Gastroesophageal sphincter (tissue), 4 donors: ENCODE measurements at regions not wholly inside any gene's neighbourhood (a gene's known extent, or its start where the extent isn't known, plus 50 kb on each side); places are given as distances from the start of the nearest gene placed in this dataset.

Experiments used
- ATAC-seq: fragments of 150-250 bp; one replicate; pipeline ENCODE4 v1.9.1; 2016; ENCODE audit warnings: mild to moderate bottlenecking, moderate library complexity
- H3K27ac ChIP-seq, 4 donors: fragments of 200-600 bp; sonication (generic) in 3 of 4; 1 replicate in 3 of 4; 2 replicates in 1 of 4; pipeline ENCODE4 v1.5.1; 2016 to 2019
- H3K27me3 ChIP-seq: fragments of 200-600 bp; sonication (generic); one replicate; pipeline ENCODE4 v1.5.1; 2019
- H3K36me3 ChIP-seq, 2 donors: fragments of 200-600 bp; sonication (generic); one replicate each; pipeline ENCODE4 v1.5.1; 2019; ENCODE audit warnings: control low read depth in 1 of 2
- H3K4me1 ChIP-seq, 3 donors: fragments of 200-600 bp; sonication (generic); 1 replicate in 2 of 3; 2 replicates in 1 of 3; pipeline ENCODE4 v1.5.1; 2016 to 2019; ENCODE audit warnings: control low read depth in 2 of 3
- H3K4me3 ChIP-seq, 2 donors: fragments of 200-600 bp; sonication (generic); one replicate each; pipeline ENCODE4 v1.5.1; 2019; ENCODE audit warnings: mild to moderate bottlenecking in 1 of 2, moderate library complexity in 1 of 2
- H3K9me3 ChIP-seq, 3 donors: fragments of 200-600 bp; sonication (generic); one replicate each; pipeline ENCODE4 v1.5.1; 2017 to 2019; ENCODE audit warnings: control low read depth in 2 of 3
- EP300 ChIP-seq: sonication (generic); formaldehyde crosslinking; IDR thresholded peaks from one replicate; pipeline ENCODE4 v1.6.1; 2017; ENCODE audit warnings: antibody characterized with exemption, mild to moderate bottlenecking
- POLR2A ChIP-seq, 2 donors: fragments of 450-650 bp; IDR thresholded peaks; one replicate each; pipeline ENCODE4 v1.6.1; 2017; ENCODE audit warnings: antibody characterized with exemption in 2 of 2, mild to moderate bottlenecking in 2 of 2, moderate library complexity in 1 of 2
- POLR2AphosphoS5 ChIP-seq: sonication (generic); formaldehyde crosslinking; IDR thresholded peaks from one replicate; pipeline ENCODE4 v1.6.1; 2017; ENCODE audit warnings: antibody characterized with exemption
- WGBS, 2 donors: methylation state at CpG; one replicate each; pipeline ENCODE4 v1.1.5; 2018; ENCODE audit warnings: low coverage in 1 of 2; 5-methylcytosine and 5-hydroxymethylcytosine counted together
- TF ChIP-seq, protein P1 (sequence below), 4 experiments: fragments of 200-600 bp in 2 of 4; fragments of 450-650 bp in 2 of 4; sonication (generic) in 1 of 4; IDR thresholded peaks; one replicate each; pipeline ENCODE4 v1.5.1; 2017 to 2019; ENCODE audit warnings: antibody characterized with exemption in 4 of 4, mild to moderate bottlenecking in 2 of 4, moderate library complexity in 2 of 4

DNA sequence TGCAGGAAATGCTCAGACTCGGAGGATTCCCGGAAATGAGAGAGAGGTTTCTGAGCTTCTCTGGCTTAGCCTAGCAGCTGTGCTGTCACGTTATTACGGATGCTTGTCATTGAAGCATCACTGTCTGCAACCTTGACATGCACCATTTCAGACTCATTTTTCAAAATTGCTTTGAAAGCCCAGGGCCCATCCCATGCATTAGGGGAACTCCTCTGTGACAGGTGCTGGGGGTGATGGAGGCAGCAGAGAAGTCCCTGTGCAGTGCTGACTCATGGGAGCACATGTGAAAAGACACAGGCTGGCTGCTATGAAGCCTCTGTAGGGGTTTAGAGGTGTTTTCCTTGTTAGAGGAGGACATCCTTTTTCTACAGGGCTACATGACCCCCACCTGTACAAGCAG, 214.0 kb upstream of the MPHOSPH6 start:
- no peaks in the 10 kb centered on the region for H3K4me1 ChIP-seq
- H3K27ac ChIP-seq, result no peak overlapping the region
- H3K9me3 ChIP-seq, result peaks cover 0 to 8% (median 0%) of the 10 kb centered on the region in 3 donors
- WGBS, 2 donors, result 7% methylated on average over 2 of the region's 4 CpGs; no CpG with 5 or more reads in 1 of the 2 donors
- no peak for TF ChIP-seq POLR2A (IDR thresholded peaks at IDR 0.05)
- ATAC-seq, result no peak
- no peaks in the 10 kb centered on the region for H3K36me3 ChIP-seq
- no peaks in the 10 kb centered on the region for H3K27me3 ChIP-seq
- no peak overlapping the region for H3K4me3 ChIP-seq

DNA sequence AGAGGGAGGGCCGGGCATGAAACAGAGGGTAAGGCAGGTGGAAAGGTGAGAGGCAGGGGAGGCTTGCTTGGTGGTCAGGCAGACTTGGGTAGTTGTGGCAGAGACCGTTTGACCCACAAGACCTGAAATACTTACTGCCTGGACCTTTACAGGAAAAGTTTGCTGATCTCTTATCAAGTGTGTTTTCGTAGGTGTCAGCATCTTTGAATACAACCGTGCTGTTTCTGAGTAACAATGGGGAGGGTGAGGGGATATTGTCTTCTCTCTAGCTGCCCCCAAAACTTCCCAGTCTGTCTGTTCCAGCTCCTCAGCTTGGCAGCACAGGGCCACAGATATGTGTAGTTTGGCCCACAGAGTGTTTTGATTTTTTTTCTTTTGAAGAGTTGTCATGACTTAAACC, 212.5 kb upstream of the MPHOSPH6 start:
- no peak for ATAC-seq
- Histone ChIP-seq H3K9me3 (peaks cover 0 to 8% (median 0%) of the 10 kb centered on the region in 3 donors), H3K27me3 (no peaks in the 10 kb centered on the region), H3K4me1 (no peaks in the 10 kb centered on the region), H3K27ac (no peak overlapping the region), H3K36me3 (no peaks in the 10 kb centered on the region), H3K4me3 (no peak overlapping the region)
- TF ChIP-seq EP300 (no peak), POLR2A (IDR thresholded peaks at IDR 0.05) (no peak), POLR2AphosphoS5 (no peak)
- TF ChIP-seq, protein P1, sequence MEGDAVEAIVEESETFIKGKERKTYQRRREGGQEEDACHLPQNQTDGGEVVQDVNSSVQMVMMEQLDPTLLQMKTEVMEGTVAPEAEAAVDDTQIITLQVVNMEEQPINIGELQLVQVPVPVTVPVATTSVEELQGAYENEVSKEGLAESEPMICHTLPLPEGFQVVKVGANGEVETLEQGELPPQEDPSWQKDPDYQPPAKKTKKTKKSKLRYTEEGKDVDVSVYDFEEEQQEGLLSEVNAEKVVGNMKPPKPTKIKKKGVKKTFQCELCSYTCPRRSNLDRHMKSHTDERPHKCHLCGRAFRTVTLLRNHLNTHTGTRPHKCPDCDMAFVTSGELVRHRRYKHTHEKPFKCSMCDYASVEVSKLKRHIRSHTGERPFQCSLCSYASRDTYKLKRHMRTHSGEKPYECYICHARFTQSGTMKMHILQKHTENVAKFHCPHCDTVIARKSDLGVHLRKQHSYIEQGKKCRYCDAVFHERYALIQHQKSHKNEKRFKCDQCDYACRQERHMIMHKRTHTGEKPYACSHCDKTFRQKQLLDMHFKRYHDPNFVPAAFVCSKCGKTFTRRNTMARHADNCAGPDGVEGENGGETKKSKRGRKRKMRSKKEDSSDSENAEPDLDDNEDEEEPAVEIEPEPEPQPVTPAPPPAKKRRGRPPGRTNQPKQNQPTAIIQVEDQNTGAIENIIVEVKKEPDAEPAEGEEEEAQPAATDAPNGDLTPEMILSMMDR (IDR thresholded peaks at IDR 0.05), result no peak
- WGBS, 2 donors, result 59 to 63% methylated on average over 3 to 4 of the region's 4 CpGs

DNA sequence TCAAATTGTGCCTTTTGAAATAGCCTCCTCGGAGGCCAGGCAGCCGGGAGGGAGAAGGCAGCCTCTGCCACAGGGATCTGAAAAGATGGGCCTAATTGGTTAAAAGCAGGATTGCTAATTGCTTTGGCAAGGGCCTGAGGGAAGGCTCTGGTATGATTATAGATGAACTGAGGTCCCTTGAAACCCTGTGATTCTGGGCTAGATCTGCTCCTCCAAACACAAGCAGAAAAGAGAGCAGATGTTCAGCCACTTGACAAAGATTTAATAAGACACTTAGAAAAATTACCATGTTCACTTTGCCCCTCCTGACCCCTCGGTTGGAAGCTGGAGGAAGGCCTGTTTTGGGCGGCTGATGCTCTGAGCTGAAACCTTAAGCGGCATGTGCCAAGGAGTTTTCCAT, 209.5 kb upstream of the MPHOSPH6 start:
- no peak for ATAC-seq

DNA sequence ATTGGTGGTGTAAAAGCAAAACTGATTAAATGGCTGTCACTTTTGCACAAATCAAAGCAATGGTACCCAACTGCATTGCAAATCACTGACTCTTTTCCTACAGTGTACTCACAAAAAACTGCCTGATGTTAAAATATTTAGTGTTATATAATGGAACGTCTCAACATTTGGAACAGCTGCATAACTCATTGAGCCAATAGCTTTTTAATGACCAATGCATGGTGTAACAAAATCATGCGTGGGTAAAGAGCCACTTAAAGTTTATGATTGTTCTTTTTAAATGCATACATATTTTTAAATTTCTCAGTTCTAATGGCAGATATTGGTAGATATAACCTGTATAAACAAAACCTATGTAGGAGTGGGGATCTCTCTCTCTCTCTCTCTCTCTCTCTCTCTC, 204.0 kb upstream of the MPHOSPH6 start:
- Histone ChIP-seq H3K27ac (no peak overlapping the region), H3K4me3 (no peak overlapping the region), H3K36me3 (no peaks in the 10 kb centered on the region), H3K9me3 (peaks cover 0 to 5% (median 0%) of the 10 kb centered on the region in 3 donors), H3K27me3 (no peaks in the 10 kb centered on the region), H3K4me1 (no peaks in the 10 kb centered on the region)
- 28 to 42% methylated on average over 2 of the region's 2 CpGs for WGBS, 2 donors
- TF ChIP-seq POLR2A (IDR thresholded peaks at IDR 0.05), result no peak
- TF ChIP-seq POLR2AphosphoS5, result no peak
- TF ChIP-seq EP300, result no peak
- TF ChIP-seq, protein P1 (IDR thresholded peaks at IDR 0.05), result no peak
- ATAC-seq, result no peak

More for the DNA sequence above, 209.5 kb upstream of the MPHOSPH6 start:
- Histone ChIP-seq H3K27me3 (no peaks in the 10 kb centered on the region), H3K27ac (no peak overlapping the region), H3K4me3 (no peak overlapping the region), H3K9me3 (peaks cover 0 to 13% (median 0%) of the 10 kb centered on the region in 3 donors), H3K4me1 (no peaks in the 10 kb centered on the region), H3K36me3 (no peaks in the 10 kb centered on the region)
- TF ChIP-seq POLR2AphosphoS5 (no peak), POLR2A (IDR thresholded peaks at IDR 0.05) (no peak), EP300 (no peak)
- TF ChIP-seq, protein P1 (IDR thresholded peaks at IDR 0.05), result no peak
- 64 to 67% methylated on average over 5 of the region's 5 CpGs for WGBS, 2 donors

DNA sequence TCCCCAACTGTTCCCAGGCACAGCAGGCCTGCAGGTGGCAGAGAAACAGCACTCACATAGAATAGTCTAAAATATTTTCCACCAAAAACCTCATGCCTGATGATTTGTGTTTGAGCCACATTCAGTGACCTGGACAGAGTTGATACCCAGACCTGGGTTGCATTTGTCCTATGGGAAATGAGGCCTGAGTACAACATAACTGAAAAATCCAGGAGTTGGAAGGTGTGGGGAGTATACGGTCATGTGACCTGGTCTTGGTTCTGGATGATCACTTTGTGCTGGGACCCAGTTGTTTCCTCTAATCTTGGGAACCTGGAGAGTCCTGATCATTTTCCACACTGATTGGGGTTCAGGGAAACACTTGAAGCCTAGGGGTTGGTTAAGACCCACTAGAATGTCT, 200.3 kb upstream of the MPHOSPH6 start:
- TF ChIP-seq POLR2AphosphoS5, result no peak
- TF ChIP-seq EP300, result no peak
- TF ChIP-seq POLR2A (IDR thresholded peaks at IDR 0.05), result no peak
- TF ChIP-seq, protein P1 (IDR thresholded peaks at IDR 0.05), result no peak
- H3K4me3 ChIP-seq, result no peak overlapping the region
- 91 to 100% methylated on average over 1 of the region's 1 CpG for WGBS, 2 donors

More for the DNA sequence above, 200.3 kb upstream of the MPHOSPH6 start:
- H3K36me3 ChIP-seq, result no peaks in the 10 kb centered on the region
- no peak overlapping the region for H3K27ac ChIP-seq
- H3K9me3 ChIP-seq, result peaks cover 0 to 5% (median 0%) of the 10 kb centered on the region in 3 donors
- H3K4me1 ChIP-seq, result no peaks in the 10 kb centered on the region
- no peaks in the 10 kb centered on the region for H3K27me3 ChIP-seq
- ATAC-seq, result no peak
